ENCODE measurements at regions not wholly inside any gene's neighbourhood (a gene's known extent, or its start where the extent isn't known, plus 50 kb on each side); places are given as distances from the start of the nearest gene placed in this dataset.

GRCh38 chr13:62084728-62085127 lies 669.1 kb upstream of the PCDH20 start:
- Histone ChIP-seq H3K27ac (ENCODE audit: low read depth, low read length) (no peak overlapping the region), H3K4me2 (ENCODE audit: low read length) (no peak overlapping the region), H3K4me3 (ENCODE audit: insufficient read depth, low read depth, low read length) (no peak overlapping the region), H3K27me3 (ENCODE audit: insufficient read depth, low read length) (no peaks in the 10 kb centered on the region), H3K4me1 (ENCODE audit: insufficient read depth, low read length) (no peaks in the 10 kb centered on the region), H3K9ac (ENCODE audit: low read length) (no peak overlapping the region), H3K79me2 (ENCODE audit: insufficient read depth, low read length) (no peaks in the 10 kb centered on the region), H3K9me3 (ENCODE audit: insufficient read depth, low read depth, low read length) (no peaks in the 10 kb centered on the region), H2AFZ (ENCODE audit: low read depth, low read length) (no peak overlapping the region), H4K20me1 (ENCODE audit: insufficient read depth, low read length) (no peaks in the 10 kb centered on the region), H3K36me3 (ENCODE audit: insufficient read depth, low read length) (no peaks in the 10 kb centered on the region)
- FAIRE-seq: no peak
- no peak for TF ChIP-seq CTCF (IDR thresholded peaks at IDR 0.05; ENCODE audit: insufficient read depth, low read depth, low read length)
- TF ChIP-seq EZH2 (IDR thresholded peaks at IDR 0.05; ENCODE audit: insufficient read depth, low read length): no peak
- Mint-ChIP-seq H3K27ac (ENCODE audit: unreplicated experiment) (no peak overlapping the region), H3K27me3 (ENCODE audit: low read depth, unreplicated experiment) (no peaks in the 10 kb centered on the region), H3K4me3 (ENCODE audit: unreplicated experiment) (no peak overlapping the region), H3K4me1 (ENCODE audit: low read depth, unreplicated experiment) (peaks cover 3% of the 10 kb centered on the region), H3K9me3 (ENCODE audit: unreplicated experiment) (no peaks in the 10 kb centered on the region), H3K36me3 (ENCODE audit: low read depth, unreplicated experiment) (no peaks in the 10 kb centered on the region)
- DNase-seq (ENCODE audit: low read depth): no peak

- no peak overlapping the region for H3K27ac Mint-ChIP-seq (ENCODE audit: unreplicated experiment)
- no peaks in the 10 kb centered on the region for H3K27me3 ChIP-seq (ENCODE audit: insufficient read depth, low read length)
- H3K79me2 ChIP-seq (ENCODE audit: insufficient read depth, low read length): no peaks in the 10 kb centered on the region
- TF ChIP-seq EZH2 (IDR thresholded peaks at IDR 0.05; ENCODE audit: insufficient read depth, low read length): no peak
- no peak for TF ChIP-seq CTCF (IDR thresholded peaks at IDR 0.05; ENCODE audit: insufficient read depth, low read depth, low read length)
- DNase-seq (ENCODE audit: low read depth) (no peak), FAIRE-seq (no peak)
- H4K20me1 ChIP-seq (ENCODE audit: insufficient read depth, low read length): no peaks in the 10 kb centered on the region
- H3K4me3 ChIP-seq (ENCODE audit: insufficient read depth, low read depth, low read length): no peak overlapping the region
- H3K9ac ChIP-seq (ENCODE audit: low read length): no peak overlapping the region
- no peaks in the 10 kb centered on the region for H3K9me3 Mint-ChIP-seq (ENCODE audit: unreplicated experiment)
- H3K27ac ChIP-seq (ENCODE audit: low read depth, low read length): no peak overlapping the region
- no peaks in the 10 kb centered on the region for H3K27me3 Mint-ChIP-seq (ENCODE audit: low read depth, unreplicated experiment)
- no peaks in the 10 kb centered on the region for H3K36me3 Mint-ChIP-seq (ENCODE audit: low read depth, unreplicated experiment)
- H3K4me3 Mint-ChIP-seq (ENCODE audit: unreplicated experiment): no peak overlapping the region
- H3K9me3 ChIP-seq (ENCODE audit: insufficient read depth, low read depth, low read length): peaks cover 2% of the 10 kb centered on the region
- no peaks in the 10 kb centered on the region for H3K36me3 ChIP-seq (ENCODE audit: insufficient read depth, low read length)
- no peaks in the 10 kb centered on the region for H3K4me1 ChIP-seq (ENCODE audit: insufficient read depth, low read length)
- no peak overlapping the region for H3K4me2 ChIP-seq (ENCODE audit: low read length)
- H2AFZ ChIP-seq (ENCODE audit: low read depth, low read length): no peak overlapping the region
- H3K4me1 Mint-ChIP-seq (ENCODE audit: low read depth, unreplicated experiment): no peaks in the 10 kb centered on the region
Measured at GRCh38 chr13:62067821-62068220, 652.2 kb upstream of the PCDH20 start.

- H2AFZ ChIP-seq (ENCODE audit: low read depth, low read length): no peak overlapping the region
- Mint-ChIP-seq H3K4me3 (ENCODE audit: unreplicated experiment) (no peak overlapping the region), H3K9me3 (ENCODE audit: unreplicated experiment) (no peaks in the 10 kb centered on the region), H3K27me3 (ENCODE audit: low read depth, unreplicated experiment) (no peaks in the 10 kb centered on the region), H3K27ac (ENCODE audit: unreplicated experiment) (no peak overlapping the region), H3K4me1 (ENCODE audit: low read depth, unreplicated experiment) (no peaks in the 10 kb centered on the region), H3K36me3 (ENCODE audit: low read depth, unreplicated experiment) (no peaks in the 10 kb centered on the region)
- no peak for FAIRE-seq
- no peak for DNase-seq (ENCODE audit: low read depth)
- no peak overlapping the region for H3K27ac ChIP-seq (ENCODE audit: low read depth, low read length)
- H4K20me1 ChIP-seq (ENCODE audit: insufficient read depth, low read length): no peaks in the 10 kb centered on the region
- no peaks in the 10 kb centered on the region for H3K36me3 ChIP-seq (ENCODE audit: insufficient read depth, low read length)
- no peak overlapping the region for H3K4me2 ChIP-seq (ENCODE audit: low read length)
- TF ChIP-seq CTCF (IDR thresholded peaks at IDR 0.05; ENCODE audit: insufficient read depth, low read depth, low read length): no peak
- no peak for TF ChIP-seq EZH2 (IDR thresholded peaks at IDR 0.05; ENCODE audit: insufficient read depth, low read length)
- H3K9ac ChIP-seq (ENCODE audit: low read length): no peak overlapping the region
- H3K27me3 ChIP-seq (ENCODE audit: insufficient read depth, low read length): no peaks in the 10 kb centered on the region
- no peaks in the 10 kb centered on the region for H3K4me1 ChIP-seq (ENCODE audit: insufficient read depth, low read length)
- H3K79me2 ChIP-seq (ENCODE audit: insufficient read depth, low read length): no peaks in the 10 kb centered on the region
- H3K4me3 ChIP-seq (ENCODE audit: insufficient read depth, low read depth, low read length): no peak overlapping the region
- H3K9me3 ChIP-seq (ENCODE audit: insufficient read depth, low read depth, low read length): peaks cover 2% of the 10 kb centered on the region
Measured at GRCh38 chr13:62065016-62065415, 649.4 kb upstream of the PCDH20 start.

Data from astrocyte (in vitro differentiated cells and primary cell).